A673 (cell line): ENCODE measurements at regions not wholly inside any gene's neighbourhood (a gene's known extent, or its start where the extent isn't known, plus 50 kb on each side); places are given as distances from the start of the nearest gene placed in this dataset.

Experiments used
- BruUV-seq: library from RNA; stranded (reverse); fragments of 400-500 nt; replicated peaks from 2 replicates; lab custom pipeline; 2021; lab: Mats Ljungman, UMichigan
- CTCF ChIA-PET: fragments of 300-600 bp; sonication (Branson Sonifier 250); formaldehyde crosslinking; loops from one replicate; lab custom pipeline; 2022; ENCODE audit warnings: antibody characterized with exemption; lab: Charles Lee
- POLR2A ChIA-PET: fragments of 300-600 bp; sonication (Branson Sonifier 250); formaldehyde crosslinking; loops from one replicate; lab custom pipeline; 2022; ENCODE audit warnings: antibody characterized with exemption; ENCODE audit not compliant: low non-redundant PET; lab: Charles Lee
- DNase-seq: peaks from one replicate; pipeline ENCODE4 v3.0.0-alpha.2; 2015; ENCODE audit warnings: low spot score
- H3K27ac ChIP-seq: fragments of 200-600 bp; sonication (generic); 2 replicates; pipeline ENCODE4 v1.5.1; 2016; ENCODE audit warnings: mixed run types, low read depth, mild to moderate bottlenecking, mixed read lengths, antibody characterized with exemption, low read length; ENCODE audit not compliant: poor library complexity, severe bottlenecking
- H3K27me3 ChIP-seq: fragments of 200-600 bp; sonication (generic); replicated peaks from 2 replicates; pipeline ENCODE4 v1.6.1; 2017; ENCODE audit warnings: mixed run types, low read depth, mild to moderate bottlenecking, mixed read lengths, antibody characterized with exemption, low read length; ENCODE audit not compliant: insufficient read depth, poor library complexity
- H3K36me3 ChIP-seq: fragments of 200-600 bp; sonication (generic); 2 replicates; pipeline ENCODE4 v1.6.1; 2016; ENCODE audit warnings: mixed run types, mild to moderate bottlenecking, mixed read lengths, antibody characterized with exemption, low read length; ENCODE audit not compliant: insufficient read depth, poor library complexity, severe bottlenecking
- H3K4me1 ChIP-seq: fragments of 200-600 bp; sonication (generic); 2 replicates; pipeline ENCODE4 v1.6.1; 2017; ENCODE audit warnings: mixed run types, mild to moderate bottlenecking, mixed read lengths, antibody characterized with exemption, low read length; ENCODE audit not compliant: insufficient read depth, poor library complexity, severe bottlenecking
- H3K4me3 ChIP-seq: fragments of 200-600 bp; sonication (generic); 2 replicates; pipeline ENCODE4 v1.5.1; 2016; ENCODE audit warnings: low read depth, mixed run types, mild to moderate bottlenecking, mixed read lengths, low read length; ENCODE audit not compliant: poor library complexity, severe bottlenecking
- H3K9me3 ChIP-seq: fragments of 200-600 bp; sonication (generic); 2 replicates; pipeline ENCODE4 v1.6.1; 2016; ENCODE audit warnings: mixed run types, low read depth, mild to moderate bottlenecking, mixed read lengths, antibody characterized with exemption, low read length; ENCODE audit not compliant: poor library complexity, severe bottlenecking
- EZH2 ChIP-seq: fragments of 200-600 bp; sonication (generic); IDR thresholded peaks from 2 replicates; pipeline ENCODE4 v1.6.1; 2017; ENCODE audit warnings: borderline replicate concordance, low read depth, mild to moderate bottlenecking, mixed read lengths, antibody characterized with exemption, low read length; ENCODE audit not compliant: poor library complexity, severe bottlenecking
- intact Hi-C: fragments of 100-400 bp; cut with micrococcal nuclease; formaldehyde crosslinking; loops from one replicate; pipeline ENCODE4 v1.10.0; 2022; ENCODE audit not compliant: unreplicated experiment
- TF ChIP-seq, protein P1 (sequence below): fragments of 300-800, 200-600 bp; sonication (generic); conservative IDR thresholded peaks from 2 replicates; pipeline ENCODE4 v1.5.1; 2017; ENCODE audit warnings: low read depth, mild to moderate bottlenecking, antibody characterized with exemption, low read length, moderate library complexity, mixed read lengths

DNA sequence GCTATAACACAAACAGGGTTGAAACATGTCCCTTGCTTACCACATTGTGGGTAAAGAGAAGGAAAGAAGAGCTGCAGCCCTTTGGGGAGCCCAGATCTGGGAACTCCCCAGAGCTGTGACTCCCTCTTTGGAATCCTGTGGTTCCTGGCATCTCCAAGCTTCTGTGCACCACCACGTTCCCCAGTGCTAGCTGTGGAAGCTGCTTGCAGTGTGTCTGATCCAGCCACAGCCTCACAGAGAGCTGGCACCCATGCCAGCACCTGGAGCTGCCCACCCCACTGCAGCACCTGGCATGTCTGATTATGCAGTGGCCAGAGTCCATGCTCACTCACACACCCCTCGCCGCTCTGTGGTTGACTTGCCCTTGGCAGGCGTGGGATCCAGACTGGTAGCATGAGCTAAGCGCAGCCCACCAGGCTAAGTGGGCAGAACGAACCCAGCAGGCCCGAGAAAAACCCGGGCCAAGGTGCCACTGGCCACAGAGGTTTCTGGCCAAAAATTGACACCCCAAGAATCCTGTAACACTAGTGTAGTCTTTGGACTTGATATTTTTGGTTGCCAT lies 252.6 kb upstream of the KCNJ16 start:
- H3K27me3 ChIP-seq, result no peaks in the 10 kb centered on the region
- DNase-seq, result no peak
- TF ChIP-seq EZH2, result no peak
- TF ChIP-seq, protein P1, sequence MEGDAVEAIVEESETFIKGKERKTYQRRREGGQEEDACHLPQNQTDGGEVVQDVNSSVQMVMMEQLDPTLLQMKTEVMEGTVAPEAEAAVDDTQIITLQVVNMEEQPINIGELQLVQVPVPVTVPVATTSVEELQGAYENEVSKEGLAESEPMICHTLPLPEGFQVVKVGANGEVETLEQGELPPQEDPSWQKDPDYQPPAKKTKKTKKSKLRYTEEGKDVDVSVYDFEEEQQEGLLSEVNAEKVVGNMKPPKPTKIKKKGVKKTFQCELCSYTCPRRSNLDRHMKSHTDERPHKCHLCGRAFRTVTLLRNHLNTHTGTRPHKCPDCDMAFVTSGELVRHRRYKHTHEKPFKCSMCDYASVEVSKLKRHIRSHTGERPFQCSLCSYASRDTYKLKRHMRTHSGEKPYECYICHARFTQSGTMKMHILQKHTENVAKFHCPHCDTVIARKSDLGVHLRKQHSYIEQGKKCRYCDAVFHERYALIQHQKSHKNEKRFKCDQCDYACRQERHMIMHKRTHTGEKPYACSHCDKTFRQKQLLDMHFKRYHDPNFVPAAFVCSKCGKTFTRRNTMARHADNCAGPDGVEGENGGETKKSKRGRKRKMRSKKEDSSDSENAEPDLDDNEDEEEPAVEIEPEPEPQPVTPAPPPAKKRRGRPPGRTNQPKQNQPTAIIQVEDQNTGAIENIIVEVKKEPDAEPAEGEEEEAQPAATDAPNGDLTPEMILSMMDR, result no peak
- ChIA-PET POLR2A (no interaction called here), CTCF (no interaction called here)
- intact Hi-C loops, result no loop called here
- peaks cover 5% of the 10 kb centered on the region for H3K9me3 ChIP-seq
- no TSS peak for BruUV-seq
- H3K36me3 ChIP-seq, result no peaks in the 10 kb centered on the region
- H3K4me1 ChIP-seq, result no peaks in the 10 kb centered on the region
- H3K4me3 ChIP-seq, result no peak overlapping the region
- H3K27ac ChIP-seq, result no peak overlapping the region

DNA sequence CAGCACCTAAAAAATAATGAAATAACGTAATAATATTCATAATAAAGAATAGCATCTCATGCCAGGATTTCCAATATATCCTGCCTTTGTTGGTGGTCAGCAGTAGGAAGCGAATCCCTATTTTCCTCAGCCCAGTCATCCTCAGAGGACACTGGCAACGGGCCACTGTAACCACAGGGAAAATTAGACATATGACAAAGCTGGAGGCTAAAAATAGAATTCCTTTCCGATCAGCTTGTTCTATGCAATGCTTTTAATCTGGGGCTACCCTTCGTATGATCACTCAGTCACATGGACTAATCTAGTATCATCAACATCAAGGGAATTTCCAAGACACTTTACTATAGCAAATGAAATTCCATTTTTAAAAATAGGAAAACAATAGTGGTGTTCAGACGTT lies 246.9 kb upstream of the KCNJ16 start:
- no peak for TF ChIP-seq EZH2
- TF ChIP-seq, protein P1, result no peak
- intact Hi-C loops, result no loop called here
- ChIA-PET CTCF (no interaction called here), POLR2A (no interaction called here)
- no peaks in the 10 kb centered on the region for H3K9me3 ChIP-seq
- H3K27me3 ChIP-seq, result no peaks in the 10 kb centered on the region
- no peak overlapping the region for H3K27ac ChIP-seq
- no TSS peak for BruUV-seq
- H3K4me1 ChIP-seq, result no peaks in the 10 kb centered on the region
- H3K4me3 ChIP-seq, result no peak overlapping the region
- DNase-seq, result no peak
- no peaks in the 10 kb centered on the region for H3K36me3 ChIP-seq

DNA sequence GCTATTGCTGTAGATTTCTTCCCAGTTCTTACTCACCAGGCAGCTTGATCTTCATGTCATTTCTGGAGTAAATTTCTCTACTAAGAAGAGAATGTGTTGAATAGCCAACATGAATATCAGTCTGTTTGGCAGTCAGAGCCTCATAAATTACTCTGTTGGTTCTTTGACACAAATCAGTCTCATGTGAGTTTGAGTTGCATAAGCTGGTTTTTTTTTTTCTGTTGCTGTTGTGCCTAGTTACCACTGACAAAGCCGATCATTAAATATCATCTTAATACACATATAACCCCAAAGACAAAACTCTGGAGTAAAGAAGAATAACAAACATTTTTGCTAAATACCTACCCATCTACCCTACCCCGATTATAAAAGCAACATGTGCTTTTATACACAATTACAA lies 240.5 kb upstream of the KCNJ16 start:
- Histone ChIP-seq H3K27ac (no peak overlapping the region), H3K4me1 (no peaks in the 10 kb centered on the region), H3K36me3 (no peaks in the 10 kb centered on the region), H3K4me3 (no peak overlapping the region), H3K9me3 (no peaks in the 10 kb centered on the region), H3K27me3 (no peaks in the 10 kb centered on the region)
- intact Hi-C loops, result no loop called here
- DNase-seq, result no peak
- no peak for TF ChIP-seq EZH2
- TF ChIP-seq, protein P1, result no peak
- ChIA-PET CTCF (no interaction called here), POLR2A (no interaction called here)
- BruUV-seq, result no TSS peak
